GM10266 (cell line): ENCODE measurements at regions not wholly inside any gene's neighbourhood (a gene's known extent, or its start where the extent isn't known, plus 50 kb on each side); places are given as distances from the start of the nearest gene placed in this dataset.

Experiments
- DNase-seq: peaks from one replicate; pipeline ENCODE4 v3.0.0; 2012; ENCODE audit errors: extremely low spot score
- CTCF ChIP-seq: IDR thresholded peaks from 2 replicates; pipeline ENCODE4 v1.5.1; 2012; ENCODE audit warnings: mild to moderate bottlenecking, low read depth; ENCODE audit not compliant: control insufficient read depth, insufficient read depth; ENCODE audit errors: missing control alignments

DNA sequence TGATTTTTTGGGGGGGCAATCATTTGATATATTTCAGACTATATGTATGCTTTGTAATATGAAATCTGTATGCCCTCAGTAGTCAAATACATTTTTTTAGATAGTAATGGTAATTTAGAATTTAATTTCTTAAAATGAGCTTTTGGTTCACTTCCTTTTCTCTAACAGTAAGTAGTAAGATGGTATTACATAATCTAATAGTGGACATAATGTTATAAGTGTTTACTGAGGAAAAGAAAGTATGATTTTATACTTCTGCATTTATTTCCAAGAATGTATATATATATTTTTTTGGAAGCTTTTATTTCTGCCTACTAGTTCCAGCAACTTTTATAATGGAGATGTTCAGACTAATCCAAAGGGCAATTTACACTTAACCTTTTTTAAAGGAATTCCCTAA is 1450.7 kb upstream of the TENM3 start:
- no peak for TF ChIP-seq CTCF
- no peak for DNase-seq

DNA sequence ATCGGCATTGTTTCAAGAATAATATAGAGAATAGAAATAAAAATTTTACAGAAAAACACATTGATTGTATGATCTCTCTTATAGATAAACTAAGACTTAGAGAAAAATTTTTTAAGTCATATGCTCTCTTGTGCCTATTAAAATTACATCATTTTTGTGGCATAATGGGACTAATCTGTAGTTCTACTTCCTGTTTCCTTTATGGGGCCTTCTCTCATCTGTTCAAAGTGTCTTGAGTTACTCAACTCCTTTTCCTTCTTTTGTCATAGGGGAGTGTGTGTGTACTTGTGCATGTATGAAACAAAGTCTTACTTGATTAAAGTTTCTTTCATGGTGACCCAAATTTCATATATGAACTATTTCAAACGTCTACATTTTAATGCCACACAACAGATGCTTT is 1448.9 kb upstream of the TENM3 start:
- DNase-seq: no peak
- no peak for TF ChIP-seq CTCF

DNA sequence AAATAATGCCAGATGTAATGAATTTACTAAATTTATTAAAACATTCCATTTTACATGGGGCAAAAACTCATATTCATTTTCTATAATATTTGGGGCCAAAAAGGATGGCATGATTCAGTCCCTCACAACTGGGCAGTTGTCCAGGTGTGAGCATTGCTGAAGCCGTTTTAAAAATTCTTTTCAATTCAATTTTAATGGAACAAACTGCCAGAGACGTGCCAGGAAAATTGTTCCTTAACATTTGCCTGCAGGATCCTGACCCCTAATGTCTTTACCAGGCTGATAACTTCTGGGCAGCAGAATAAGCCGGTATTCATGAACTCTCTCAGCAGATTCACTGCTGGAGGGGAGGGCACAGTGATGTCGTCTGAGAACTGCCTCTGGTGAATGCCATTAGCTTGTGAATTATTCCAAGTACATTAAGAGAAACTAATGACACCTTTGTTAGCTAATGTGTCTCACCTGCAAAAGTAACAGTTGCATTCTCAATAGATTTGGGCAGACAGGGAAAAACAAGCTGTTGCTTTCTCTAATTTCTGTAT is 1445.1 kb upstream of the TENM3 start:
- DNase-seq: no peak
- TF ChIP-seq CTCF: no peak

GRCh38 chr4:180799798-180800197 is 1443.4 kb upstream of the TENM3 start:
- no peak for TF ChIP-seq CTCF
- DNase-seq: no peak

- TF ChIP-seq CTCF: no peak
- DNase-seq: no peak
These were observed 1438.1 kb upstream of the TENM3 start for GRCh38 chr4:180805101-180805500.

- TF ChIP-seq CTCF: no peak
- DNase-seq: no peak
These were observed 1434.3 kb upstream of the TENM3 start for GRCh38 chr4:180808862-180809261.

DNA sequence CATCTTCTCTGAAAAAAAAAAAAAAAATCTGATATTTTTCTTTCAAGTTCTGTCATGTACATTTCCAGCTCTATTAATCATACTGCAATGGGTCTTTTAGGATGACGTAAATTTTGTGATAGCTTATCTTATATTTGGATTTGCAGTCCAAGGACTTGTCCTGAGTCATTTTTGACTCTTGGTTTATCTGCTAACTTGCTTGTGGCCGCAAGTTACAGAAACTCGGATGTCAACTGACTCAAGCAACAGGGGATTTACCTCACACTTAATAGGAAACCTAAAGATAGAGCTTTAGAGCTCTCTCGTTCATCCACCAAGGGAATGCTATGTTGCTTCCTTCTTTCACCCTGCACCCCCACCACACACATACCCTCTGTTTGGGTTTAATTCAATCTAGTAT is 1433.8 kb upstream of the TENM3 start:
- DNase-seq: no peak
- TF ChIP-seq CTCF: no peak
